Trophoblast cell (in vitro differentiated cells and primary cell): ENCODE measurements at regions not wholly inside any gene's neighbourhood (a gene's known extent, or its start where the extent isn't known, plus 50 kb on each side); places are given as distances from the start of the nearest gene placed in this dataset.
A peak's percentile ranks its signal among the peaks of the same experiment; 100 is the strongest.

Source experiments
- DNase-seq, 2 donors: peaks; one replicate each; pipeline ENCODE4 v3.0.0-alpha.2; 2016
- H2AFZ ChIP-seq: 2 replicates; pipeline ENCODE4 v1.6.1; 2013; ENCODE audit warnings: low read length, moderate library complexity, mild to moderate bottlenecking; ENCODE audit not compliant: insufficient read depth, poor library complexity
- H2AK5ac ChIP-seq: 2 replicates; pipeline ENCODE4 v1.6.1; 2013; ENCODE audit warnings: mild to moderate bottlenecking, low read length
- H2BK120ac ChIP-seq: 2 replicates; pipeline ENCODE4 v1.6.1; 2013; ENCODE audit warnings: low read length, mild to moderate bottlenecking, moderate library complexity; ENCODE audit not compliant: insufficient read depth, poor library complexity
- H2BK12ac ChIP-seq: 2 replicates; pipeline ENCODE4 v1.6.1; 2013; ENCODE audit warnings: mild to moderate bottlenecking, low read length, moderate library complexity
- H2BK5ac ChIP-seq: 2 replicates; pipeline ENCODE4 v1.6.1; 2013; ENCODE audit warnings: low read length, low read depth, moderate library complexity, mild to moderate bottlenecking; ENCODE audit not compliant: poor library complexity
- H3K14ac ChIP-seq: 2 replicates; pipeline ENCODE4 v1.6.1; 2013; ENCODE audit warnings: mild to moderate bottlenecking, low read length
- H3K18ac ChIP-seq: 2 replicates; pipeline ENCODE4 v1.6.1; 2013; ENCODE audit warnings: mild to moderate bottlenecking, low read length
- H3K23ac ChIP-seq: 2 replicates; pipeline ENCODE4 v1.6.1; 2013; ENCODE audit warnings: low read length
- H3K27ac ChIP-seq: 2 replicates; pipeline ENCODE4 v1.5.1; 2013; ENCODE audit warnings: low read depth, mild to moderate bottlenecking, inconsistent platforms, low read length, moderate library complexity
- H3K27me3 ChIP-seq: 2 replicates; pipeline ENCODE4 v1.6.1; 2013; ENCODE audit warnings: inconsistent platforms, mild to moderate bottlenecking, low read length, moderate library complexity; ENCODE audit not compliant: insufficient read depth
- H3K36me3 ChIP-seq, 2 experiments: 1 replicate in 1 of 2; 2 replicates in 1 of 2; pipeline ENCODE4 v1.6.1; 2013; ENCODE audit warnings: low read length in 2 of 2, mild to moderate bottlenecking in 2 of 2, moderate library complexity in 1 of 2; ENCODE audit not compliant: insufficient read depth in 2 of 2, control insufficient read depth in 1 of 2
- H3K4ac ChIP-seq: 2 replicates; pipeline ENCODE4 v1.6.1; 2013; ENCODE audit warnings: low read depth, mild to moderate bottlenecking, low read length, moderate library complexity
- H3K4me1 ChIP-seq, 2 experiments: 1 replicate in 1 of 2; 2 replicates in 1 of 2; pipeline ENCODE4 v1.6.1; 2013; ENCODE audit warnings: low read length in 2 of 2, mild to moderate bottlenecking in 2 of 2, moderate library complexity in 1 of 2; ENCODE audit not compliant: insufficient read depth in 2 of 2, control insufficient read depth in 1 of 2
- H3K4me2 ChIP-seq: 2 replicates; pipeline ENCODE4 v1.6.1; 2013; ENCODE audit warnings: inconsistent platforms, mild to moderate bottlenecking, low read length, moderate library complexity
- H3K4me3 ChIP-seq: 2 replicates; pipeline ENCODE4 v1.5.1; 2013; ENCODE audit warnings: mild to moderate bottlenecking, low read depth, low read length, inconsistent platforms
- H3K79me1 ChIP-seq: one replicate; pipeline ENCODE4 v1.6.1; 2013; ENCODE audit warnings: low read length
- H3K79me2 ChIP-seq: 2 replicates; pipeline ENCODE4 v1.6.1; 2013; ENCODE audit warnings: low read length, mild to moderate bottlenecking; ENCODE audit not compliant: control insufficient read depth, insufficient read depth, poor library complexity
- H3K9ac ChIP-seq: 2 replicates; pipeline ENCODE4 v1.6.1; 2013; ENCODE audit warnings: mild to moderate bottlenecking, low read length
- H3K9me3 ChIP-seq: 2 replicates; pipeline ENCODE4 v1.6.1; 2013; ENCODE audit warnings: low read depth, mild to moderate bottlenecking, control low read depth, inconsistent platforms, low read length; ENCODE audit not compliant: insufficient read depth
- H4K12ac ChIP-seq: 2 replicates; pipeline ENCODE4 v1.6.1; 2013; ENCODE audit warnings: low read depth, mild to moderate bottlenecking, low read length, moderate library complexity
- H4K8ac ChIP-seq: 2 replicates; pipeline ENCODE4 v1.6.1; 2013; ENCODE audit warnings: low read depth, mild to moderate bottlenecking, low read length, moderate library complexity
- H4K91ac ChIP-seq: one replicate; pipeline ENCODE4 v1.6.1; 2013; ENCODE audit warnings: low read depth, mild to moderate bottlenecking, low read length, moderate library complexity
- WGBS: extraction: QIAGEN DNeasy Blood & Tissue Kit; methylation state at CpG from one replicate; pipeline ENCODE4 v1.1.7; 2013; ENCODE audit warnings: missing lambda C conversion rate; ENCODE audit not compliant: insufficient read length, insufficient coverage; ENCODE audit errors: extremely low coverage; 5-methylcytosine and 5-hydroxymethylcytosine counted together

DNA sequence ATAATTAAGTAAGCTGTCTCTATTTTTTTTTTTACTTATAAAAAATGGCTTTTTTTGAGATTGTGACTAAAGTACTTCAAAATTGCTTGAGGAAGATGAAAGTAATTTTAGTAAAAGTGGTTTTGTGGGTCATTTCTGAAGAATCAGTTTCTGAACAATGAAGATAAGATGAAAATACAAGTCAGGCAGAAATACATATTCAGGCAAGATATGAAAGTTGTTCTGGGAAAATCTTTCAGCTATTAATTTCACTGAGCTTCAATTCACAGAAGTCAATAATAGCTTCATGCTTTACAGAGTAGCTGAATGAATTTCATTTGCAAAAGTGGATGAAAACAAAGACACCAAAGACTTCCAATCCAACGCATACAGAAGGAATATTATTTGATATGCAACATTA, 305.2 kb upstream of the ARSJ start:
- H3K9ac ChIP-seq = no peak overlapping the region
- H3K4me3 ChIP-seq = no peak overlapping the region
- H3K36me3 ChIP-seq = no peaks in the 10 kb centered on the region
- no peaks in the 10 kb centered on the region for H3K4me1 ChIP-seq
- H2BK5ac ChIP-seq = no peak overlapping the region
- H2BK120ac ChIP-seq = no peak overlapping the region
- no peaks in the 10 kb centered on the region for H3K79me2 ChIP-seq
- no peak overlapping the region for H2AFZ ChIP-seq
- H3K4ac ChIP-seq = no peak overlapping the region
- H4K8ac ChIP-seq = no peak overlapping the region
- no CpG with 5 or more reads among the region's 1 CpG for WGBS
- H3K27ac ChIP-seq = no peak overlapping the region
- no peak overlapping the region for H3K23ac ChIP-seq
- H3K4me2 ChIP-seq = no peak overlapping the region
- no peak for DNase-seq
- no peak overlapping the region for H2BK12ac ChIP-seq
- no peak overlapping the region for H2AK5ac ChIP-seq
- no peak overlapping the region for H3K18ac ChIP-seq
- H3K14ac ChIP-seq = no peak overlapping the region
- H4K91ac ChIP-seq = no peak overlapping the region
- H4K12ac ChIP-seq = no peak overlapping the region
- H3K9me3 ChIP-seq = peaks cover 5% of the 10 kb centered on the region
- H3K79me1 ChIP-seq = no peaks in the 10 kb centered on the region
- no peaks in the 10 kb centered on the region for H3K27me3 ChIP-seq

DNA sequence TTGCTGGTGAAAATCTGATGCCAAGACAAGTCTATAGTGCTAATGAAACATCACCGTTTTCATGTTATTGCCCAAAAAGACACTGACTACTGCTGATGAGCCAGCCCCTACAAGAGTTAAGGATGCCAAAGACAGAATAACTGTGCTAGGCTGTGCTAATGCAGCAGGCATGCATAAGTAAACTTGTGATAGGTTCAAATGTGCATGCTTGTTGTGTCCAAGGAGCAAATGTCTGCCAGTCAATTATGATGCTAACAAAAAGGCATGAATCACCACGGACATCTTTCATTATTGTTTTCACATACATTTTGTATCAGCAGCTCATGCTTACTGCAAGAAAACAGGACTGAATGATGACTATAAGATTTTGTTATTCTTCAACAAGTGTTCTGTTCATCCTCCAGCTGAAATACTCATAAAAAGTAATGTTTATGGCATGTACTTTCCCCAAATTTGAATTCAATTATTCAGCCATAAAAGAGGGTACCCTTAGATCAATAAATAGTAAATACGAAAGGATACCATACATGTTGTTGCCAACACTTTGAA, 306.9 kb upstream of the ARSJ start:
- no peaks in the 10 kb centered on the region for H3K79me2 ChIP-seq
- H2BK12ac ChIP-seq = no peak overlapping the region
- no peak overlapping the region for H2AK5ac ChIP-seq
- H3K9ac ChIP-seq = no peak overlapping the region
- no peak overlapping the region for H3K4ac ChIP-seq
- H3K9me3 ChIP-seq = peaks cover 5% of the 10 kb centered on the region
- no peaks in the 10 kb centered on the region for H3K79me1 ChIP-seq
- no CpG with 5 or more reads among the region's 3 CpGs for WGBS
- H3K14ac ChIP-seq = no peak overlapping the region
- no peak overlapping the region for H2AFZ ChIP-seq
- no peaks in the 10 kb centered on the region for H3K4me1 ChIP-seq
- no peak overlapping the region for H3K18ac ChIP-seq
- no peak overlapping the region for H2BK120ac ChIP-seq
- no peak overlapping the region for H4K8ac ChIP-seq
- no peak overlapping the region for H4K12ac ChIP-seq
- H3K27ac ChIP-seq = no peak overlapping the region
- no peak overlapping the region for H2BK5ac ChIP-seq
- no peak overlapping the region for H4K91ac ChIP-seq
- H3K23ac ChIP-seq = no peak overlapping the region
- no peak overlapping the region for H3K4me3 ChIP-seq
- no peaks in the 10 kb centered on the region for H3K36me3 ChIP-seq
- no peaks in the 10 kb centered on the region for H3K27me3 ChIP-seq
- no peak for DNase-seq
- no peak overlapping the region for H3K4me2 ChIP-seq

DNA sequence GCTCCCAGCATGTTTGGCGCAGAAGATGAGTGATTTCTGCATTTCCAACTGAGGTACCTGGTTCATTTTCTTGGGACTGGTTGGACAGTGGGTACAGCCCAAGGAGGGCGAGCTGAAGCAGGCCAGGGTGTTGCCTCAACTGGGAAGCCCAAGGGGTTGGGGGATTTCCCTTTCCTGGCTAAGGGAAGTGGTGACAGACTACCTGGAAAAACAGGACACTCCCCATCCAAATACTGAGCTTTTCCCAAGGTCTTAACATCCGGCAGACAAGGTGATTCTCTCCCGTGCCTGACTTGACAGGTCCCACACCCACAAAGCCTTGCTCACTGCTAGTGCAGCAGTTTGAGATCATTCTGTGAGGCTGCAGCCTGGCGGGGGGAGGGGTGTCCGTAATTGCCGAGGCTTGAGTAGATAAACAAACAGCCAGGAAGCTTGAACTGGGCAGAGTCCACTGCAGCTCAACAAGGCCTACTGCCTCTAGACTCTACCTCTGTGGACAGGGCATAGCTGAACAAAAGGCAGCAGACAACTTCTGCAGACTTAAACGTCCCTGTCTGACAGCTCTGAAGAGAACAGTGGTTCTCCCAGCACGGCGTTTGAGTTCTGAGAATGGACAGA, 307.7 kb upstream of the ARSJ start:
- H3K27me3 ChIP-seq = no peaks in the 10 kb centered on the region
- peak overlapping the region; percentile 40 for H3K4me3 ChIP-seq
- peaks cover 5% of the 10 kb centered on the region for H3K9me3 ChIP-seq
- no peaks in the 10 kb centered on the region for H3K79me2 ChIP-seq
- H2BK120ac ChIP-seq = no peak overlapping the region
- no peaks in the 10 kb centered on the region for H3K36me3 ChIP-seq
- no peak overlapping the region for H2AK5ac ChIP-seq
- no peak overlapping the region for H4K8ac ChIP-seq
- H3K9ac ChIP-seq = no peak overlapping the region
- no peak overlapping the region for H3K27ac ChIP-seq
- H3K4me1 ChIP-seq = no peaks in the 10 kb centered on the region
- H3K4ac ChIP-seq = no peak overlapping the region
- no peak overlapping the region for H3K23ac ChIP-seq
- H2AFZ ChIP-seq = no peak overlapping the region
- H4K91ac ChIP-seq = no peak overlapping the region
- no peak overlapping the region for H3K18ac ChIP-seq
- no peak overlapping the region for H2BK5ac ChIP-seq
- no peak overlapping the region for H3K4me2 ChIP-seq
- no peak overlapping the region for H3K14ac ChIP-seq
- no peak overlapping the region for H2BK12ac ChIP-seq
- H3K79me1 ChIP-seq = no peaks in the 10 kb centered on the region
- DNase-seq = no peak
- H4K12ac ChIP-seq = no peak overlapping the region
- no CpG with 5 or more reads among the region's 10 CpGs for WGBS

- Histone ChIP-seq H3K4ac (no peak overlapping the region), H4K91ac (no peak overlapping the region), H2BK5ac (no peak overlapping the region), H3K9ac (no peak overlapping the region), H3K4me1 (no peaks in the 10 kb centered on the region), H3K36me3 (no peaks in the 10 kb centered on the region), H2AFZ (no peak overlapping the region), H3K27ac (no peak overlapping the region), H2AK5ac (no peak overlapping the region), H3K27me3 (no peaks in the 10 kb centered on the region), H3K79me2 (no peaks in the 10 kb centered on the region), H2BK120ac (no peak overlapping the region), H3K18ac (no peak overlapping the region), H3K9me3 (peaks cover 7% of the 10 kb centered on the region), H2BK12ac (no peak overlapping the region), H3K14ac (no peak overlapping the region), H3K4me3 (no peak overlapping the region), H4K12ac (no peak overlapping the region), H4K8ac (no peak overlapping the region), H3K79me1 (no peaks in the 10 kb centered on the region), H3K23ac (no peak overlapping the region), H3K4me2 (no peak overlapping the region)
- WGBS = no CpG with 5 or more reads among the region's 17 CpGs
- no peak for DNase-seq
These were observed 302.5 kb upstream of the UGT8 start for GRCh38 chr4:114296126-114296525.
